GM18498 (cell line): ENCODE measurements at regions not wholly inside any gene's neighbourhood (a gene's known extent, or its start where the extent isn't known, plus 50 kb on each side); places are given as distances from the start of the nearest gene placed in this dataset.

Experiments
- ATAC-seq: cut with Tn5 transposase; IDR thresholded peaks from one replicate; pipeline ENCODE4 v1.9.1; 2021; ENCODE audit warnings: mild to moderate bottlenecking, moderate library complexity; ENCODE audit not compliant: unreplicated experiment

DNA sequence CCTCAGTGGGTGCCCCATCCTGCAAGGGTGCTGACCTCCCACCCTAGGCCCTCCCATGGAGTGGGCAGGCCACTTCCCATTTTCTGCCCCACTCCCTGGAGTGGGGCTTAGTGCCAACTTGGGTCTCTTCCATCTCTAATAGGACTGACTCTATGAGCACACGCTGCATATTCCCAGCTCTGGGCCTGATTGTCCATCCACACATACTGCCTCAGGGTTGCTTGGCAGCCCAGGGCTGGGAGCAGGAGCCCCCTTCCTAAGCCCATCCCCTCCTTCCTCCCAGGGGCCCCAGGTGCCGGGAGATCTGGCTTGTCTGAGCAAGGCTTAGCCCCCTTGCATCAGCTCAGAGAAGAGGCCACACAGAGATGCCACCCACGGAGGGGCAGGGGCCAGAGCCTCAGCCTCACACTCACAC lies 55.1 kb downstream of the PJA1 start:
- ATAC-seq = no peak

GRCh38 chrX:69109706-69110105 lies 55.5 kb downstream of the PJA1 start:
- ATAC-seq = no peak

DNA sequence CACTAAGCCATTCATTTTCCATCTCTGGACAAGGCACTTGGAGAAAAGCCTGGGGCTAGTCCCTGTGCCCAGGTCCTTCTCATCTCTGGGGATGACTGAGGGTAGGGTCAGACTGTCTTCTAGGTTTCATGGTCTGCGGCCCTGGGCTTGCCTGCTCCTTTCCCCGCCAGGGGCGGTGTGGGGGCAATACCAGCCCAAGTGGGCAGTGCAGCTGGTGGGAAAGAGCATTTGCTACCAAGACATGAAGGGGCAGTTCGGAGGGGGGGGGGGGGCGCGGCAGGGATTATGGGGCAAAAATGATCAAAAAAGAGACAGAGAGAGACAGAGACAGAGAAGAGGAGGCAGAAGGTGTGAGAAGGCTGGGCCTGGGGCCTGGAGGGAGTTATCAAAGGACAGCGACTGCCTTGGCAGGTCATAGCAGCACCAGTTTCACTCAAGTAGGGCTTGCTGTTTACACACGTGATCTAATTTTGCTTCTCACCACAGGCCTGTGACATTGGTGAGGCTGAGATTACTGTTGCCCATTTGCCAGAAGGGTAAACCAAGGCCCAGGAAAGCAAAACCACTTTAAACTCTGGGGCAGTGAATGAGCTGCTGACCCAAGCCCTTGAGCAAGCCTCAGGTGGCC lies 56.1 kb downstream of the PJA1 start:
- no peak for ATAC-seq

DNA sequence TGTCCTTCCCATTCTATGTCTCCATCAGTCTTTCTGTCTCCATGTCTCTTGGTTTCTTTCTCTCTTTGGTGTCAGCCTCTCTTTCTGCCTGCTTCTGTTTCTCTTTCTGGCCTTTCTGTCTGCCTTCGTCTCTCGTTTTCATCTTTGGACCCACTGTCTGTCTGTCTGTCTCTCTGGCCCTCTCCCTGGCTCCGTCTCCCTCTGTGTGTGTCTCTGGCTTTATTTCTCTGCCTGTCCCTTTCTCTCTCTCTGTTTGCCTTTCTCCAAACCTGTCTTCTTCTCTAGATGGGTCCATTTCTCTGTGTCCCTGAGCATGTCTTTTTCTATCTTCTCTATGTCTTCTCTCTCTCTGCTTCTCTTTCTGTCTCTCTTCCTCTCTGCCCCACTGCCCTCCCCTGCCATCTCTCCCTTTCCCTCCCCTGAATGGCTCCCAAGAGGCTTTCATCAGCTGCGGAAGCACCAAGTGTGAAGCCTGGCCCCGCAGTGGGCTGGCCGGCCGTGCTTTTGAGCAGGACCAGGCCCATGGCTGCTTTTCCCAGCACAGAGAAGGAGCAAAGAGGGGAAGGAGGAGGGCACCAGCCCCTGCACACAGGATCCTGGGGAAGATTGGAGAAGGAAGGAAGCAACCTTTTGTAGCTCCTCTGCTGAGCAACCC lies 57.4 kb downstream of the PJA1 start:
- no peak for ATAC-seq

DNA sequence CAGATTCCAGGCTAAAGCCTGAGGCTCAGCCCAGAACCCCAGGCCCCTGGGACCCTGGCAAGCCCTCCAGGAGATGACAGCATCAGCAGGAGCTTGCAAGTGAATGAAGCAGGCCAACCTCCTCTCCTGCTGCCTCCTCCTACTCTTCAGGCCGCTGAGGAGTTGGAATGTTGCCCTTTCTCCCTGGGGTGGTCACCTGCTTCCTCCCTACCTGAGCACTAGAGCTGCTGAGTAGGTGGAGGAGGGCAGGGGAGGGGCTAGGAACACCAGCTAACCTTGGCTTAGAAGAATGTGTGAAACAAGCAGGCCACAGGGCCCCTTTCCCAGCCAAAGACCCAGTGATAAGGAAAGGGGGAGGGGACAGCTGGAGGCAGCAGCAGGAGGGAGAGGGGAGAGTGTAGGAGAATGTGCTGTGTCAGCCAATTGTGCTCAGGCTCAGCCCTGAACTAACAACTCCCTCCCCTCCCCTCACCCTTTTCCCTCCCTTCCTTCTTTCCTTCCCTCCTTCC lies 58.0 kb downstream of the PJA1 start:
- ATAC-seq = no peak

DNA sequence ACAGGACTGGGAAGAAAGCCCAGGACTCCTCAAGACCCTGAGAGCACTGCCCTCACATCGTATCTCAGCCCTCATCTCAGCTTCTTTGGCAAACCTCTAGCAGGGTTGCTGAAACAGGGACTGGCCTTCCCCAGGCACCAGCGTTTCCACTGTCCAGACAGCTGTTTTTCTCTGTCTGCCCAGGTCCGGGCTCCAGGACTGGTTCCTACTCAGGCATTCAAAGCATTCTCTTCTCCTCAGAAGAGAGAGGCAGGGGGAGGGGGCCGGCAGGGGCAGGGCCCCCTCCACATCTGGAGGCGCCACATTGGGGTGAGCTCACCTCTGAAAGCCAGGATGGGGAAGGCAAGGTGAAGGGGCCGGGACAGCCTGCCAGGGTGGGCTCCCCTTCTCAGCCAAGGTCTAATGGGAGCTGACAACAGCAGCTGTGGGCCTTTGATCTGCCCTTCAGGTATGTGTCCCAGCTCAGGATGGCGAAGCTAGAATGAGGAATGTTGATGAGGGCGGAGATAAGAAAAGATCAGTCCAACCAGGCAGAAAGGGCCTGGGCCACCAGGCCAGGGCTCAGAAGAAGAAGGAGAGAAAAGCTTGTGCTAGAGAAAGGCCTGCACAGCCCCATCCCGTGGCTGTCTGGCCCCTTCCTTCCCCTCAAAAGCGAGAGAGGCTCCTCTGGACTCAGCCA lies 60.4 kb downstream of the PJA1 start:
- ATAC-seq = no peak

- no peak for ATAC-seq
These were observed 61.7 kb downstream of the PJA1 start for GRCh38 chrX:69103539-69103938.

DNA sequence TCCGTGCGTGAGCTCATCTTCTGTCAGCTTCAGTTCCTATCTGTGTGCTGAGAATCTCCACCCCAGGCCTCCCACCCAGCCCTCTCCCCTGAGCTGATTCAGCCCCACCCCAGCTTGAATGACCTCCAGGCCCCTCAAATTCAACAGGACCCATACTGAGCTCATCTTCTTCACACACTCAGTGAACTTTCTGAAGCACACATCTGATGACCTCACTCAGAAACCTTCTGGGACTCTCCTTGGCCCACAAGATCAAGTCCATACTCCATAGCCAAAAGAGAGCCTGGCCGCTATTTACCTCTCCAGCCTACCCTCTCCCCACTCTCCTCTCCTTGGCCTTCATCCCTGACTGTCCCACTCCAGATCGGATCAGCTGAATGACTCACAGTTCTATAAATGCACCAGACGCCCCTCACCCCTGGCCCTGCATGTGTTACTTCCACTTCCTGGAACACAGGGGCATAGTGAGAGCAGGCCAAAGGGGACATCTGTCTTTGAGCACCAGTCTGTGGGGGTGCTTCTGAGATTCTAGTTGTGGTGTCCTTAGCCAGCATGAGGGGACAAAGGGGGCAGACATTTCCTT lies 62.5 kb downstream of the PJA1 start:
- ATAC-seq = no peak

DNA sequence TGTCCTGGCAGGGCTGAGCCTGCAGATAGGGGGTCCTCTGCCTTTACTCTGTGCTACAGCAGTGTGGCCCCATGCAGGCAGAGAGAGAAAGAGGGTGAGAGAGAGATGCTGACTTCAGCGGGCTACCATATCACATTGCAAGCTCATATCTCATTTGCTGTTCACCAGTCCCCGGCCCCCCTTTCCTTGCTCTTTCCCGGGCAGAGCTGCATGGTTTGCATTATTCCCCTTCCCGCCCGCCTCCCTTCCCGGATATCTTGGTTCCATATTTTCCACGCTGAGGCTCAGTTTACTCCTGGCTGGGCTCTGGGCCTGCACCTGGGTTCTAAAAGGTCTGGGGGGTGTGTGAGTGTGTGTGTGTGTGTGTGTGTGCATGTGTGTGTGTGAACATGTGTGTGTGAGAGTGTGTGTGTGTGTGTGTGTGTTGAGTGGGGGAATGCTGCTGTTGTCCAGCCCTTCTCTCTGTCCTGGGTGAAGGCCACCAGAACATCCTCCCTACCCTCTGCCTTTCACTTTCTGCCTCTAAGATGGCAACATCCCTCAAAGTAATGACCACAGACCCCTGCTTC lies 63.5 kb downstream of the PJA1 start:
- ATAC-seq = no peak

DNA sequence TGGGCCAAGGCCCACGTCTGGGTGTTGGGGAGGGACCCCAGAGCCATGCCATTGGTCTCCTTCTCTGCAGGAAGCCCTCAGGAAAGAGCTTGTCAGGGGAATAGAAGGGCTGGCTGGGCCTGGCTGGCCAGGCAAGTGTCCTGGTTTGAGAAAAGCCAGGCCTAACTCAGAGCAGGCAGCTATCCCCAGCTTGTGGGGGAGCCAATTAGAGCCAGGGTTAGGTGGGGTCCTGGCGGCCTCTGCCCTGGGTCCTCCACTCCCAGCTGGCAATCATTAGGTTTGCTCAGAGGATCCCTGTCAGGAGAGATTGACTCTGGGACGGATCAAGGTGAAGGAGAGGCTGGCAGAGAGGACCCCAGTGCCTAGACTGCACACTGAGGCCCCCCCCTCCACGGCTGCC lies 64.8 kb downstream of the PJA1 start:
- no peak for ATAC-seq

DNA sequence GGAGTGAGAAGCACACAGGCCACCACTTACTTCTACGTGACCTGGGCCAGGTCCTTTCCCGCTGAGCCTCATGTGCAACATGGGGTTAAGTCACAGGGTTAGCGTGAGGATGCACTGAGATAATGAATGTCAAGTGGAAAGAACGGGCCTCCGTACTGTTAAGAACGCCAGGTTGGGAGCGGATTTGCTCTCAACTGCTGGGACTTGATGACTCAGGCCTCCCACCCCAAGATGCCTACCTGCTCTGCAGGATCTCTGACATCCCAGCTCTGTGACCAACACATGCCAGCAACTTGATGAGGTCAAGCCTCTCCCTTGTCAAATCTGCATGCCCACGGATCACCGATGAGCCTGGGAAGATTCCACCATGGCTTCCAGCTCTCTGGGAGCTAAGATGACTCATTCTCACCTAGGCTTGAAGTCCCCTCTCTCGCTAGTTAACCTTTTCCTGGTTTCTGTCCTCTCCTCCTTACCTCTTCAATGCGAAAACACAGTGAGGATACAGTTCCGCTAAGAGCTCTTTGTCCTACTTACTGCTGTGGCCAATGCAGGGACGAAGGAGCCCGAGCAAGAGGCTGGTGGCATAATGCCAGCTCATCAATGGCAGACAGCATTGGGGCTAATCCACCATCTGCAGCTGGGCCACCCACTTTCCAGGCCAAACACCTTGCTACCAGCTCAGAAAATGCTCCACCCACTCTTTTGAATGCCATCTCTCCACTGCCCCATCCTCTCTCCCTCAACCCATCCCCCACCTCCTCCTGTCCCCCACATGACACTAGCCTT lies 67.6 kb downstream of the PJA1 start:
- ATAC-seq = no peak

DNA sequence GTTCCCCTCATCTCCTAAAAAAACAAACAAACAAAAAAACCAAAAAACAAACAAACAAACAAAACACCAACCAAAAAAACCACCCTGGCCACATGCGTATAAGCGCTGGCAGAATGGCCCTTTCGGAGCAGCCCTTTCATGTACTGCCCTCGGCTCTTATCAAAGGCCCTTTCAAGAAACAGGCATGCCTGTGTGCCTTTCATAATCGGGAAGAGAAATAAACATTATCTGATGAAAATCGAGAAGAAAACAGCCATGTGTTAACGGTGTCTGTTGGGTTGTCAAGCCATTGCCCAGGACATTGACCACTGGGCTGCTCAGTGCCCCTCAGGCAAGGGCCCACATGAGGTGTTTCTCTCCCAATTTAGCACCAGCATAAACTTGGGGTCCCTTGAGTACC lies 68.3 kb downstream of the PJA1 start:
- ATAC-seq = no peak

DNA sequence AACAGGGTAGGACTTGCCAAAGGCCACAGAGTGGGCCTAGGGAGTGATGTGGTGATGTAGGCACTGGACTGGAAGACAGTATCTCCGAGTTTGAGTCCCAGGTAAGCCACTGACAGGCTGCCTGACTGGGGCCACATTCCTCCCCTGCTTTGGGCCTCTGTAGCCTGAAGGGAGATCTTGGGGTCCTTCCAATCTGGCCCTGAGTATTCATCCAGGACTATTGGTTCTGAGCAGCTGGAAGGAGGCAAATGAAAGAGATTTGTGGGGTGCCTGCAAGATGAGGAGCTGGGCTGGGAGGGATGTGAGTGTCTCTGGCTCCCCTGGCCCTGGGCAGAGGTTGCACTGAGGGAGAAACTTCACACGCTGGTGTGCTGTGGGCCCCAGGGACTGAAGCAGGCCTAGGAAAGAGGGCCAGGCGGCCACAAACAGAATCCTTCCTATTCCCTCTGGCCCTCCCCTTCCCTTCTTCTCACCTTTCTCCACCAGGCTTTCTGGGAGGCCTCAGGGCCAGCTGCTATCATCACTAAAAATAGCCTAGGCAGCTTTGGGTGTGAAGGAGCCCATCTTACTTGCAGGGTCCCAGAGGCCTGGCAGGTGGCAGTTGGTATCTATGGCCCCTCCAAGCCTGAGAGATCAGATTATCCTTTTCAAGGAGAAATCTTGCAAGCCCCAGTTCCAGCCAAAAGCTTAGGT lies 70.1 kb downstream of the PJA1 start:
- ATAC-seq = no peak

- no peak for ATAC-seq
These were observed 71.0 kb downstream of the PJA1 start for GRCh38 chrX:69093960-69094871.

GRCh38 chrX:69090022-69090421 lies 75.2 kb downstream of the PJA1 start:
- ATAC-seq = no peak

- ATAC-seq = no peak
These were observed 76.0 kb downstream of the PJA1 start for GRCh38 chrX:69089203-69089602.

DNA sequence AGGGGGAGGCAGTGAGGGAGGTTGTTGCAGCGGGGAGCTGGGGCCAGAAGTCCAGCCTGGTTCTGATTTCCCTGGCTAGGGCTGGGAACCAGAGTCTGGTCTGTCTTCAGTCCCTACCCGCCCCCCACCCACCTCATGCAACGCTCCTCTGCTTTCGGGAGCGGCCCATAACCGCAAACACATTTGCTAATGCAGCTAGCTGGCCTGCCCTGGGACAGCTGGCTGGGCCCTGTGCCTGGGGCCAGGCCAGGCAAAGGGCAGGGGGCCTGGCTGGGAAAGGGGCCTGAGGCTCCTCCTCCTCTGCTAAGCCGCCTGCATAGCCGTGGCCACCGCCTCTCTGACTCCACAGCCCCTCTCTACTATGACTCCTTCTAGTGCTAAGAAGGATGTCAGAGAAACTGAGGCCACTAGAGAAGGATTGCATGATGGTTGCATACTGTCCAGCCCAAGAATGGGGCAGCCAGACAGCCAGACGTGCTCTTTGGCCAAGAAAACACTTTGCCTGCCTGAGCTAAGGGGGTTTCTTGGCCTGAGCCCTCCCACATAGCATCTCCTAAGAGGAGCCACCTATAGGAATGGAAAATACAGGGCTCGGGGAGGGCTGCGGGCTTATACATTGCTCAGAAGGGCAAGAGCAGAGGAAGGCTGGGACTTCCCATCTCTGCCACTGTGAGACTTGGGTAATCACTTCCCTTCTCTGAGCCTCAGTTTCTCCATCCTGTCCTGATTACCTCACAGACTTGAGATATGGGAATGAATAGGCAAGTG lies 76.9 kb downstream of the PJA1 start:
- no peak for ATAC-seq

- no peak for ATAC-seq
These were observed 79.4 kb downstream of the PJA1 start for GRCh38 chrX:69085826-69086225.
